Testis (tissue), 2 donors: ENCODE measurements at regions not wholly inside any gene's neighbourhood (a gene's known extent, or its start where the extent isn't known, plus 50 kb on each side); places are given as distances from the start of the nearest gene placed in this dataset.

Experiments
- CTCF ChIP-seq, 3 experiments: fragments of 450-650 bp in 2 of 3; fragments of 200-600 bp in 1 of 3; sonication (generic) in 1 of 3; IDR thresholded peaks; one replicate each; pipeline ENCODE4 v1.5.1; 2016 to 2019; ENCODE audit warnings: antibody characterized with exemption in 3 of 3, mild to moderate bottlenecking in 2 of 3, moderate library complexity in 1 of 3
- POLR2A ChIP-seq: fragments of 450-650 bp; IDR thresholded peaks from one replicate; pipeline ENCODE4 v1.6.1; 2017; ENCODE audit warnings: antibody characterized with exemption, mild to moderate bottlenecking, moderate library complexity

DNA sequence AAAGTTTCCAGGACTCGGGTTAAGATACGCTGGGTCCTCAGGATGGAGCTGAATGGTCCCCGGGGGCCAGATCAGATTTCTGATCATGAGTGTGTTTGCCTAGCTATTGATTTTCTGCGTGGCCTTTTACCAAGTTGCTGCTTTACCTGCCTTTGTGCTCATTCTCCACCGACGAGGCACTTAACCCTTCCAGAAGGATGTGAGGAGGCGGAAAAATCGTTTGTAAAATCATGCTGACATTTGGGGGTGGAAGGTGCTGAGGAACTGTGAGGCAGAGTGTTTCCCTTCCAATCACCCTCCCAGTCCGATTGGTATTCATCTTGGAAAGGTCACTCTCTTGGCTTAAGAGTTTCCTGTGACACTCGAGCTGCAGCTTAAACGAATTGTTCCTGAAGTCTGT, 337.1 kb upstream of the KAZN start:
- no peak for TF ChIP-seq CTCF (IDR thresholded peaks at IDR 0.05)
- no peak for TF ChIP-seq POLR2A
